ENCODE measurements at regions not wholly inside any gene's neighbourhood (a gene's known extent, or its start where the extent isn't known, plus 50 kb on each side); places are given as distances from the start of the nearest gene placed in this dataset.
"Not testable (repeated sequence)": the region's sequence is repeated elsewhere in the genome, so short reads cannot be mapped to it uniquely, and the experiment has no call there.

DNA sequence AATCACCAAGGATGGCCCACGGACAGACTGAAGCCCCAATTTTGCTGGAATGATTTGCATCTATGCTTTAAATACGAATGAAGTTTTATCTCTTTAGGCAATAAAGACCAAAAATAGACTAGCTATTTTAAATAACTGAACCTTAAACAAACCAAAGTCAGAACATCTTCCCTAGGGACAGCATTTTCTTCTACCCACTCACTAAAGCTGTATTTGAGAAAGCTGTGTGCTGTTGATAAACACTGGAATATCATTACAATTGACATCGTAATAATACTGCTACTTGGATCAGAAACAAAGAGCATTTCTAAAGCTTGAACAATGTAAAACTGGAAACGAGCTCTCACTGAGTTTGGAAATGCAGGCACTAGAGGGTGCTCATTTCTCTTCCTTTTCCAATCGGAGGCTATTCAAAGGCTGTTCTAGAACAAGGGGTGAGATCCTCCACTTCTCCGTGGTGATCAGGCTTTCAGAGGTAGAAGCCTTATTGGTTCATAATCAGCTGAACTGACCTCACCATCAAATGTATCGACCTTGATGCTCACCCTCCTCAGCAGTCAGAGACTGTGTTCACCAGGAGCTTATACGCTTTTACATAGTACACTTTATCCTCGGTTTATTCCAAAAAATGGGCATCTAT, 225.3 kb upstream of the PRSS1 start:
- no peak for DNase-seq

DNA sequence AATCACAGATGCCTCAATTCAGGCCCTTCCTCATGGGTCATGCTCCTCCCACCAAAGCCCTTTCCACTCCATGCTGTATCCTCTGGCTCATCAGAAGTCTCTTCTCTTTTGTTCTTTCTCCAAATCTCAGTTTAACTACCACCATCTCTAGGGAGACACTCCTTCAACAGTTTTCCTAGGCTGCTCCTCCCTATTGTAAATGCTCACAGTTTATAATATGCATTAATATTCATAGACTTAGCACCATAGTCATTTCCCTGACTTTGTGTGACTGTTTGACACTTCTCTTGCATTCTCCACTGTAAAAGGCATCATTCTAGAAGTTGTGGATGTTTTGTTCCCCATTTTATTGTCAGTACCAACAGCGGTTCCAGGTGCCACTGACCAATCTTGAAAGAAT, 226.5 kb upstream of the PRSS1 start:
- DNase-seq, result no peak

DNA sequence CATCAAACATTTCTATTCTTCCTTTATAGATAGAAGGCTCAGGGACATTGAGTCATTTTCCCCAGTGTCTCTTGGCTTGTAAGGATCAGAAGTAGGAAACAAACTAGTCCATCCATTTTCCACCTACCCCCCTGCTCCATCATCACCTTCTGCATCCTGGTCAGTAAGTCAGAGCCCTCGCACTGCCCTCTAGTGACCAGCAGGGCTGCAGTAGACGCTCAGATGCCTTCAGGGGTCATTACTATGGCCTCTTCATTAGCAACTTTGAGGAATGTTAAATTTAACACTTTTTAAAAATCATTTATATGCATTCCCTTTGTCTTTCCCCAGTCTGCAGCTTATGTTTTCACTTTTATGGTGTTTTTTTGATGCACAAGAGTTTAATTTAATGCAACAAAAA, 228.4 kb upstream of the PRSS1 start:
- not testable (repeated sequence) for DNase-seq

DNA sequence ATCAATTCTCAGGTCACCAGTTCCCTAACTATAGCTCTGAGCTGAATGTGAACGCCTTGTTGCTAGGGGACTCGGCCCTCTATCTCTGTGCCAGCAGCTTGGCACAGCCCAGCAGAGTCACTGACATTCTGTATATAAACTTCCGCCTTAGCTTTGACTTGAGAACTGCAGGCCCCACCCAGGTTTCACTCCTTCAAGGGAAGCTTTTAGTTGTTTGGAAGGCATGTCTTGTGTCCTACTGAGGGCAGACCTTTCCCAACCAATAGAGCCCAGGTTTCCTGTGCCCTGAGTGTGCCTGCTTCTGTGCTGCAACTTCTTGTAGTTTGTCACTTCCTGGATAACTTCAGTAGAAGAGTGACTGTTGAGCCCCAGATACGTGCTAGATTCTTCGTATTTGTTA, 228.8 kb upstream of the PRSS1 start:
- not testable (repeated sequence) for DNase-seq

DNA sequence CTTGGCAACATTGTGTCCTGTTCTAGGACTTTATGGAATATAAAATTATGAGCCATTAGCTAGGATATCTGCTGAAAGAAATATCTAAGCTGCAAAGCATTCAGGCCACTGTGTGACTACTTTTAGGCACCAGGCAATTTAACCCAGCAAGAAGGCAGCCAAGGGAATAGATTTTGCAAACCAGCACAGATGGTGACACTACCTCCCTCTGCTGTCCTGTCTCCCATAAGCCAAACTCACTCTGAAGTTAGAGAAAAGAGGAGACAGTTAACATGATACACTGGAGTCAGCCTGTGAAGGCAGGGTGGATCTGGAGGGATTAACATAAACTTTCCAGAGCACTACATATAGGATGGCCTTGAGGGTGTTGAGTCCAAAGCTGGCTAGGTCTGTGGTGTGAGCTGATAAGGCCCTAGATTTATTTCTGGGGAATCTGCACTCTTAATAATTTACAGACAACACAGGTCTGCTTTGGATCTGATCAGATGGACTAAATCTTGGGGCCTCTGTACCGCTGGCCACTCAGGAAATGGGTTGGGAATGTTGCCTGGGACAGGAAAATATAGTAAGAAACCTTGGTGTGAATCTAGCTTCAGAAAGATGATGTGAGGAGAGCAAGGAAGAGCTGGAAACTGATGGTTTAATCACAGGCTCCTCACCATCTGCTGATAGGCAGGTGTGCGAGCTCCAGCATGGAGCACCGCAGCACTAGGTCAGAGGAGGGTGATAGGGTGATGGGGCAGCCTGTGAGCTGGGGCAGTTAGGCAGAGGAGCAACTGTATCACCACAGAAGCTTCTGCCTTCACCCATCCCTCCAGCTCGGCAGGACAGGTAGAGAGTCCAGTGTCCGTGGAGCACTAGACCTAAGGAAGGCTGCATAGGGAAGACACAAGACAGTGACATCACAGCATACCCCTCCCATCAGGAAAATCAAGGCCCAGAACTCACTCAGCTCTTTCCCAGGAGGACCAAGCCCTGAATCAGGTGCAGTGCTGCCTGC, 229.9 kb upstream of the PRSS1 start:
- DNase-seq, result no peak

DNA sequence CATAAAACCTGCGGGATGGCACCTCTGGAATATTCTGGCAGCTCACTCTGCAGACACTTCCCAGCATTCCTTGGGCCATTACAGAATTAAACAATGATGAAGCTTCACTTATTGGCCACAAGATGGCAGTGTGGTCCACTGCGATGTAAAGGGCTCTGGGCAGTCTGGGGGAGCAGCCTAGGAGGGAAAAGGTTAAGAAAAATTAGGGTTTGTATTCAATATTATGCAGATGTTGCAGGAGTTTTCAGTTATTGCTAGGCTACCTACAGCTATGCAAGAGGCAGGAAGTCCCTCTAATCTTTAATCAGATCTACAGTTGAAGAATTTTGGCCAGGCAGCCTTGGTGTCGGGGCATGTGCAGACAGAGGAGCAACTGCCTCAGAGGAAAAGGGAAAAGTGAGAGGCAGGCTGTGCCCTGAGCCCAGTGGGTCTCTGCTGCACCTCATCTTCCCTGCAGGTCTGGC, 233.2 kb upstream of the PRSS1 start:
- peak; percentile 1 for DNase-seq

DNA sequence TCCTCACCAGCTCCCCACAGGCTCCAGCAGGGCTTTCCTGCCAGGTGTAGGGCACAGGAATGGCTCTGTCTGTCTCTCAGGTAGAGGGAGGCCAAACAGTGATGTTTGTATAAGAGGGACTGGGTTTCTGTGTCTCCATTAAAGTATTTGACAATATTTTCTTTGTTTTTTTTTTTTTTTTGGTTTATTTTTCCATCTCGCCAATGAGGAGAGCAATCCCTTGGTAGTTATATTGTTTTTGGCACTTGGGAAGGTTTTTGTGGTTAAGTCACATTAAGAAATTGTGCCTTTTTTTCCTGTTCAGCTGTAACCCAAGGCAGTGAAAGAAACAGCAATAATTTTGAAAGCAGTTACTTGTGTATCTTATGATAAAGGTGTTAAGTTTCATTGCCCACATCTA, 234.6 kb upstream of the PRSS1 start:
- DNase-seq, result not testable (repeated sequence)

DNA sequence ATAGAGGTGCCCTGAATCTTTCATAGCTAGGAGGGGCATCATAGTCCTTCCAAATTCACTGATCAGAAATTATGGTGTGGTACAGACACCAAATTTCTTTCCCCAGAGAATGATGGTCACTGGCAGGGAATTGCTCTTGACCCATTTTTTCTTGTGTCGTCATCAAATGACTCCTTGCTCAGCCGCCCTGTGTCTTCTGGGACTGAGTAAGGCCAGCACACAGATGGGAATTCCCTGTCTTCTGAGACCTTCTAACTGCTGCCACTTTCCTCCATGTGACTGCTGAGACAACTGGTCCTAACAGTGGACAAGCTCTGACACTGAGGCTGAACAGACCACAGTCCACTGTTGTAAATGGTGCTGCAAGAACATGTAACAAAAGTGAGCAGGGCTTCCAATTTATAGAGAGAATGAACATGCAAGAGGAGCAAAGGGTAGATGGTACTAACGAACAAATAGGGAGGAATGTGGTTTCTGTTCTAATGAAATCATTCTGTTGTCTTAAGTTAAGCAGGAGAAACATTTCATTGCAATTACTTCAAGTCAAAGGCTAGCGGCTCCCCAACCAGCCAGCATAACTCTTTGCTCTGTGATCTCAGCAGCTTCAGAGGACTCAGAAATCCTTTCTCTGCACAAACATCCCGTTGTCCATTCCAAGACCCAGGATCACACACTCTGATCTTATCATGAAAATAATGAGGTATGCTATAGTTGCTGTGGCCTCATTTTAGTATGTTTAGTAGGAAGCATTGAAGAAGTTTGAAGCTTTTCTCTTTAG, 235.9 kb upstream of the PRSS1 start:
- no peak for DNase-seq

DNA sequence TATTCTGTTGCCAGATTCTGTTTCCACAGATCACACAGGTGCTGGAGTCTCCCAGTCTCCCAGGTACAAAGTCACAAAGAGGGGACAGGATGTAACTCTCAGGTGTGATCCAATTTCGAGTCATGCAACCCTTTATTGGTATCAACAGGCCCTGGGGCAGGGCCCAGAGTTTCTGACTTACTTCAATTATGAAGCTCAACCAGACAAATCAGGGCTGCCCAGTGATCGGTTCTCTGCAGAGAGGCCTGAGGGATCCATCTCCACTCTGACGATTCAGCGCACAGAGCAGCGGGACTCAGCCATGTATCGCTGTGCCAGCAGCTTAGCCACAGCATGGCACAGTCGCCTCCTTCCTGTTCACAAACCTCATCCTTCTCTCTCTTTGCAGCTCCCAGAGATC, 237.5 kb upstream of the PRSS1 start:
- no peak for DNase-seq

DNA sequence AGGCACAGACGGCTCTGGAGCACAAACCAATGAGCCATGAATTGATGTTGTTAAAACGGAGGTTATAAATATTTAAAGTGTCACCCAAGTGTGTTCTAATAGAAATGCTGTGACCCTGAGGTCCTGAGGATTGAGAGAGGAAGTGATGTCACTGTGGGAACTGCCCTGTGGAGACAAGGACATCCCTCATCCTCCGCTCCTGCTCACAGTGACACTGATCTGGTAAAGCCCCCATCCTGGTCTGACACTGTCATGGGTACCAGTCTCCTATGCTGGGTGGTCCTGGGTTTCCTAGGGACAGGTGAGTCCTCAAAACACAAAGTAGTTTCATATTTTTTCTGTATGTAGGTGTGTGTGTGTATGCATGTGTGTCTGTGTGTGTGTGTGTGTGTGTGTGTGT, 237.9 kb upstream of the PRSS1 start:
- no peak for DNase-seq

DNA sequence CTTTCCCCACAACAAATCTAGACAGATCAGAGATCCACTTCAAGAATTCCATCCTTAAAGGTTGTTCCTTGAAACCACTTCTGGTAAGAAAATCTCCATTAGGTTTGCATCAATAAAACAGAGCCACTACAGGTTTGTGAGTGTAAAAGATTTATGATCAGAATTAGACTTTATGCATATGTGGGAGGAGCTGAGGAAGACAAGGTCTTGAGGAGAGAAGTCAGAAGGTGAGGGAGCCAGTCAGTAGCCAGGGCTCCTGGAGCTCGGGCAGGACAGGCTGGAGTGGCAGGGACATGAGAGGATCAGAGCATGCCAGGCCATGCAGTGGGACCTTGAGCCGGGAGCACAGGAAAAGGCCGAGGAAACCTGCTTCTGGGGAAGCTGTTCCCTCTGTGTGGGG, 240.0 kb upstream of the PRSS1 start:
- not testable (repeated sequence) for DNase-seq

DNA sequence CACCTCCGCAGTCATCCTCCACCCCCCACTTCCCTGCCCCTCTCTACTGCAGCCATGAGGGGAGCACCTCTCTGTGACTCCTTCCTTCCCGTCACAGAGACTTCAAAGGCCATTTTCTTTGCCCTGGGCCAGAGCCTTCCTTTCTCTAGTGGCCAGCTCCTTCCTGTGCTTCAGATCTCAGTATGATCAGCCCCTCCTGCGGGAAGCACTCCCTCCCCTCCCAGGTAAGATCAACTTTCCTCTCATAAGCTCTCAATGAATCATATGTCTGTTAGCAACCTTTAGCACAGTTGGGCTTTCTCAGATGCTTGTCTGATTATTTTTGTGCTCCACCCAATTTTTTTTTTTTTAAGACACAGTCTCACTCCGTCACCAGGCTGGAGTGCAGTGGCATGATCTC, 241.0 kb upstream of the PRSS1 start:
- DNase-seq, result no peak

DNA sequence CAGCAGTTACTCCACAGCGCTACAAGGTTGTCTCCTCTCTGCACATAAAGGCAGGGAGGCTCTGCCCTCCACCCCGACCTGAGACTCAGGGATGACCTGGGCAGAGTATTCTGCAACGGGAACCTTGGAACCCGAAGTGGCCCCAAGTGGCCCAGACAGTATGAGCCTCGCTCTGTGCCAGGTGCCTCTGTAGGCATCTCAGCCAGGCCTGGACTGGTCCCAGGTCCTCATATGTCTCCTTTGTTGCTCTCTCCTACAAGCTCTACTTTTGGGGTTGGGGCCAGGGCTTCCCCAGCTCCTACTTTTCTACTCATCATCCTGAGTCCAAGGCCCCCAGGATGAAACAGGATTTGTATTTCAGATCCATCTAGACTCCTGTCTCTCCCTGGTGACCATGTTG, 241.5 kb upstream of the PRSS1 start:
- no peak for DNase-seq

DNA sequence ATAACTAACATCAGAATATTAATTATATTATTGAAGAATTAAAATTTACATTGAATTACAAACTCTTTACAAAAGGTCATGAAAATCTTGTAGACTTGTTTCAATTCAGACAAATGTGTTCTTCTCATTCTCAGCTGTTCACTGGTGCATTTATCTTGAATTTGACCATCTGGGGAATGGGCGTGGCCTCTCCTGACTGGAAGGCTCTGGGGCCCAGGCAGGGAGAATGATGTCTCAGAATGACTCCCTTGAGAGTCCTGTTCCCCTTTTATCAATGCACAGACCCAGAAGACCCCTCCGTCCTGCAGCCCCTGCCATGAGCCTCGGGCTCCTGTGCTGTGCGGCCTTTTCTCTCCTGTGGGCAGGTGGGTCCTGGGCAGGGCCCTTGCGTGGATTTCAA, 242.2 kb upstream of the PRSS1 start:
- not testable (repeated sequence) for DNase-seq

DNA sequence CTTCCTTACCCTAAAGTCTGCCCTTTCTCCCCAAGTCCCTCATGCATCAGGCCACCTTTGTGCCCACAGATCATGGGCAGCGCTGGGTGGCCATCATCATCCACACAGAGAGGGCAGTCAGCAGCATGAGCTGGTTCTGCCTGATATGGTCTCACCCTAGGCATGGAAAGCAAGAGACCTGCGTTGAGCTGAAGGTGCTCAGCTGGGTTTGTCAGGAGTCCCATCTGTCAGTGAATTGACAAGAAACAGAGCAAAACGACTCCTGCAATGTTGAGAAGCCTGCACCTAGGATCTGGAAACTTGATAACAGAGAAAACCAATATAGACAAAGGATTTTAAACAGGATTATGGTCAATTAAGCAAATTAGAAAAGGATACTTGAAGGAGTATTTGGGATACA, 242.7 kb upstream of the PRSS1 start:
- DNase-seq, result no peak

DNA sequence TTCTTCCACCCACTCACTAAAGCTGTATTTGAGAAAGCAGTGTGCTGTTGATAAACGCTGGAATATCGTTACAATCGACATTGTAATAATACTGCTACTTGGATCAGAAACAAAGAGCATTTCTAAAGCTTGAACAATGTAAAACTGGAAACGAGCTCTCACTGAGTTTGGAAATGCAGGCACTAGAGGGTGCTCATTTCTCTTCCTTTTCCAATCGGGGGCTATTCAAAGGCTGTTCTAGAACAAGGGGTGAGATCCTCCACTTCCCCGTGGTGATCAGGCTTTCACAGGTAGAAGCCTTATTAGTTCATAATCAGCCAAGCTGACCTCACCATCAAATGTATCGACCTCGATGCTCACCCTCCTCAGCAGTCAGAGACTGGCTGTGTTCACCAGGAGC, 245.3 kb upstream of the PRSS1 start:
- DNase-seq, result not testable (repeated sequence)

DNA sequence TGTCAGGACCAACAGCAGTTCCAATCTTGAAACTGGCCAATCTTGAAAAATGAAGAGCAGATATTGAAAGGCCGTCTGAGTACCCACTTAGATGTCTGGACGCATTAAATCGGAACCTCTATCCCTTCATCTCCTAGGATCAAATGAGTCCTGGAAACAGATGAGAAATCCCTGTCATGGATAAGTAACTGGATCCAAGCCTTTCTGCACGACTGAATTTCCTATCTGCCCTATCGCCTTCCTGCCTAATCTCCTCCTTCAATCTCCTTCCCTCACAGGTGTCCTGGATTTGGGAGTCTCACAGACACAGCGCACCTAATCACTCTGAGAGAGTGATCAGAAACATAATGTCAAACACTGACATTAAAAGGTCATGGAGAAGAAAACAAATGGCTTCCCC, 245.2 kb upstream of the PRSS58 start:
- no peak for DNase-seq

DNA sequence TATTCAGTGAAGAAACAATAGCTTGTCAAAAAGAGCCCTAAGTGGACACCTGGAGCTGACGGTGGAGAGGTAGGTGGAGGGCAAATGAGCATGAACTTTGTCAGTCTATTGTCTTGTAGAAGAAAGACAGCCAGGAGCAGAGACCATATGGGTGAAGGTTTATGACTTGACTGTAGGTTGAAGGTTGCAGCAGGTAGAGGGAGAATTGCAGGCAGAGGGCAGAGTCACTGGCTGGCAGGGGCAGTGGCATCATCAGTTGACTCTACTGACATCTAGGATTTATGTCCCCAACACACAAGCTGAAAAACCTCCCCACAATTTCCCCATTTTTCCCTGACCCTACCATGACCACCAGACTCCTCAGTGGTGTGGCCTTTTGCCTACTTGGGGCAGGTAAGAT, 243.6 kb upstream of the PRSS58 start:
- DNase-seq, result no peak

DNA sequence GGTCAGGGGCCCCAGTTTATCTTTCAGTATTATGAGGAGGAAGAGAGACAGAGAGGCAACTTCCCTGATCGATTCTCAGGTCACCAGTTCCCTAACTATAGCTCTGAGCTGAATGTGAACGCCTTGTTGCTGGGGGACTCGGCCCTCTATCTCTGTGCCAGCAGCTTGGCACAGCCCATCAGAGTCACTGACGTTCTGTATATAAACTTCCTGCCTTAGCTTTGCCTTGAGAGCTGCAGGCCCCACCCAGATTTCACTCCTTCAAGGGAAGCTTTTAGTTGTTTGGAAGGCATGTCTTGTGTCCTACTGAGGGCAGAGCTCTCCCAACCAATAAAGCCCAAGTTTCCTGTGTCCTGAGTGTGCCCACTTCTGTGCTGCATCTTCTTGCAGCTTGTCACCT, 242.5 kb upstream of the PRSS58 start:
- no peak for DNase-seq

DNA sequence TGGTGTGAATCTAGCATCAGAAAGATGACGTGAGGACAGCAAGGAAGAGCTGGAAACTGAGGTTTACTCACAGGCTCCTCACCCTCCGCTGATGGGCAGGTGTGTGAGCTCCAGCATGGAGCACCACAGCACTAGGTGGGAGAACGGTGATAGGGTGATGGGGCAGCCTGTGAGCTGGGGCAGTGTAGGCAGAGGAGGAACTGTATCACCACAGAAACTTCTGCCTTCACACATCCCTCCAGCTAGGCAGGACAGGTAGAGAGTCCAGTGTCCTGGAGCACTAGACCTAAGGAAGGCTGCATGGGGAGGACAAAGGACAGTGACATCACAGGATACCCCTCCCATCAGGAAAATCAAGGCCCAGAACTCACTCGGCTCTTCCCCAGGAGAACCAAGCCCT, 241.8 kb upstream of the PRSS58 start:
- no peak for DNase-seq

DNA sequence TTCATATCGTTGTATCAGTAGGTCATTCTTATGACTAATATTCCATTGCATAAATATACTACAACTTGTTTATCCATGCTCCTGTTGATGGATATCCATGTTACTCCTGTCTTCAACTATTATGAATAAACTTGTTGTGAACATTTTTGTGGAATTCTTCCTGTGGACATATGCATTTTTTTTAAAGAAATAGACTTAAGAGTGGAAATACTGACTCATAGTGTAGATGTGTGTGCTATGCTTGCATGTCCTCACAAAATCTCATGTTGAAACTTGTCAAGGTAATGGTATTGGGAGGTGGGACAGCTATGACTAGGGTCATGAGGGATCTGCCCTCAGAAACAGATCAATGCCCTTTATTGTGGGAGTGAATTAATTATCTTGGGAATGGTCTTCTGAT, 240.5 kb upstream of the PRSS58 start:
- DNase-seq, result no peak

DNA sequence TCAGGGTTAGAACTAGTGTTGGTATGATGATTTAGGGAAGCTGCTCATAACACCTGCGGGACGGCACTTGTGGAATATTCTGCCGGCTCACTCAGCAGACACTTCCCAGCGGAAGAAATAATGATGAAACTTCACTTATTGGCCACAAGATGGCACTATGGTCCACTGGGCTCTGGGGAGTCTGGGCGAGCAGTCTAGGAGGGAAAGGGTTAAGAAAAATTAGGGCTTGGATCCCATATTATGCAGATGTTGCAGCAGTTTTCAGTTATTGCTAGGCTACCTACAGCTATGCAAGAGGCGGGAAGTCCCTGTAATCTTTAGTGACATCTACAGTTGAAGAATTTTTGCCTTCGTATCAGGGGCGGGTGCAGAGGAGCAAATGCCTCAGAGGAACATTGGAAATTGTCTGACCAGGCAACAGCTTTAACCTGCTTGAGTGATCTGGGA, 238.7 kb upstream of the PRSS58 start:
- DNase-seq, result no peak

DNA sequence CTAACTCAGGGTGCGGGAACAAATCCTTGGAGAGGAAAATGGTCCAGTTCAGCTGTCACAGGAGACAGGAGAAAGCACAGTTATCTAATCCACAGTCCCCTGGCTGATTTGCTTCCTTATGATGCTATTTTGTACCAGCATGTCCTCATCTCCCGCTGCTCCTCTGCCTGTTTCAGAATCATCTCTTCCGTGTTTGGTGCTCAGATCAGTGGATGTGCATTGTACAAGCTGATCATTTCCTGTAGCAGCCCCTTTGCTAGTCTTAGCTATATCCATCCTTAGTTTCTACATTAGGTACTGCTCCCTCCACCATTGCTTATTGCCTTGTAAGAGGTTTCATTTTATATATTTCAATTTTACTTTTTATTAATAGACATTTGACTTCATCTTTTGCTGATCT, 238.0 kb upstream of the PRSS58 start:
- not testable (repeated sequence) for DNase-seq
